Natural killer cell (primary cell): ENCODE measurements at regions not wholly inside any gene's neighbourhood (a gene's known extent, or its start where the extent isn't known, plus 50 kb on each side); places are given as distances from the start of the nearest gene placed in this dataset.

Experiments
- ATAC-seq, 3 donors: fragments of 150-1000 bp in 2 of 3; fragments of 200-7000 bp in 1 of 3; cut with Tn5 transposase; 1 replicate in 1 of 3; 2 replicates in 2 of 3; pipeline ENCODE4 v1.10.0; 2021; ENCODE audit warnings: mild to moderate bottlenecking in 2 of 3, moderate library complexity in 2 of 3
- DNase-seq, 2 donors: peaks; one replicate each; pipeline versions ENCODE4 v3.0.0 to v3.0.0-alpha.2; 2013 to 2021; ENCODE audit warnings: mixed read lengths in 1 of 2
- H3K27ac ChIP-seq: one replicate; pipeline ENCODE4 v1.5.1; 2013; ENCODE audit warnings: mild to moderate bottlenecking, low read length
- H3K27me3 ChIP-seq: one replicate; pipeline ENCODE4 v1.6.1; 2013; ENCODE audit warnings: low read length; ENCODE audit not compliant: control insufficient read depth, insufficient read depth
- H3K36me3 ChIP-seq: one replicate; pipeline ENCODE4 v1.6.1; 2013; ENCODE audit warnings: low read length; ENCODE audit not compliant: control insufficient read depth, insufficient read depth
- H3K4me1 ChIP-seq: one replicate; pipeline ENCODE4 v1.6.1; 2013; ENCODE audit warnings: low read length; ENCODE audit not compliant: control insufficient read depth, insufficient read depth
- H3K4me3 ChIP-seq: one replicate; pipeline ENCODE4 v1.5.1; 2013; ENCODE audit warnings: low read length
- H3K9me3 ChIP-seq: one replicate; pipeline ENCODE4 v1.6.1; 2013; ENCODE audit warnings: low read length; ENCODE audit not compliant: control insufficient read depth, insufficient read depth
- H3K27ac Mint-ChIP-seq, 2 donors: one replicate each; pipeline ENCODE4 v1.8.0; 2022; ENCODE audit warnings: mild to moderate bottlenecking in 2 of 2, mixed read lengths in 2 of 2, moderate library complexity in 1 of 2
- H3K27me3 Mint-ChIP-seq, 2 donors: one replicate each; pipeline ENCODE4 v1.8.0; 2022; ENCODE audit warnings: low read depth in 2 of 2, mixed read lengths in 2 of 2
- H3K36me3 Mint-ChIP-seq: one replicate; pipeline ENCODE4 v1.8.0; 2022; ENCODE audit warnings: mixed read lengths
- H3K4me1 Mint-ChIP-seq, 2 donors: one replicate each; pipeline ENCODE4 v1.8.0; 2022; ENCODE audit warnings: mixed read lengths in 2 of 2
- H3K4me3 Mint-ChIP-seq: one replicate; pipeline ENCODE4 v1.8.0; 2022; ENCODE audit warnings: mild to moderate bottlenecking, moderate library complexity, mixed read lengths
- H3K9me3 Mint-ChIP-seq, 2 donors: one replicate each; pipeline ENCODE4 v1.8.0; 2022; ENCODE audit warnings: mixed read lengths in 2 of 2
- WGBS: methylation state at CpG from one replicate; pipeline ENCODE4 v1.1.7; 2013; ENCODE audit warnings: missing lambda C conversion rate; ENCODE audit not compliant: insufficient coverage; 5-methylcytosine and 5-hydroxymethylcytosine counted together
- intact Hi-C: fragments of 100-400 bp; cut with micrococcal nuclease; formaldehyde crosslinking; loops from one replicate; pipeline ENCODE4 v1.14.2; 2022
- TF ChIP-seq, protein P1 (sequence below): fragments of 200-600 bp; IDR thresholded peaks from one replicate; pipeline ENCODE4 v1.8.0; 2022; ENCODE audit warnings: antibody characterized with exemption

DNA sequence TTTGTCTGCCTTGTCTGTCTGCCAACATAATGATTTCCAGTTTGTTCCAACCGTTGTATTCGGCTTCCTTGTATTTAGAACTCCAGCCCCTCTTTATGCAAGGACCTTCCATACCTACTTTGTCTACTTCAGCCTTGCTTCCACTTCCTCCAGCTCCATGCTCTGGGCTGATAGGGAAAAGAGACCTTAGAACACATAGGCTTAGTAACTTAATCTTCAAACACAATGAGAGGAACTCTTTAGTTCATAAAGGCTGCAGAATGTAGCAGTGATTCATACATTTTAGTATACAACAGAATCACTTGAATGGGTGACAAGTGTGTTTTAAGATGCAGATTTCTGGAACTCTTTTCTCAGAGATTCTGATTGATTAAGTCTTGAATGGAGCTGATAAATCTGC lies 102.8 kb upstream of the IFNE start:
- 96% methylated on average over 2 of the region's 2 CpGs for WGBS
- Mint-ChIP-seq H3K27ac (no peak overlapping the region), H3K27me3 (peaks cover 47 to 60% of the 10 kb centered on the region in 2 donors), H3K4me3 (no peak overlapping the region), H3K4me1 (peaks cover 6 to 7% of the 10 kb centered on the region in 2 donors), H3K9me3 (no peaks in the 10 kb centered on the region), H3K36me3 (peaks cover 6% of the 10 kb centered on the region)
- Histone ChIP-seq H3K4me3 (no peak overlapping the region), H3K27ac (no peak overlapping the region), H3K27me3 (peaks cover 10% of the 10 kb centered on the region), H3K36me3 (no peaks in the 10 kb centered on the region), H3K4me1 (no peaks in the 10 kb centered on the region), H3K9me3 (no peaks in the 10 kb centered on the region)
- DNase-seq (no peak), ATAC-seq (no peak)
- TF ChIP-seq, protein P1, sequence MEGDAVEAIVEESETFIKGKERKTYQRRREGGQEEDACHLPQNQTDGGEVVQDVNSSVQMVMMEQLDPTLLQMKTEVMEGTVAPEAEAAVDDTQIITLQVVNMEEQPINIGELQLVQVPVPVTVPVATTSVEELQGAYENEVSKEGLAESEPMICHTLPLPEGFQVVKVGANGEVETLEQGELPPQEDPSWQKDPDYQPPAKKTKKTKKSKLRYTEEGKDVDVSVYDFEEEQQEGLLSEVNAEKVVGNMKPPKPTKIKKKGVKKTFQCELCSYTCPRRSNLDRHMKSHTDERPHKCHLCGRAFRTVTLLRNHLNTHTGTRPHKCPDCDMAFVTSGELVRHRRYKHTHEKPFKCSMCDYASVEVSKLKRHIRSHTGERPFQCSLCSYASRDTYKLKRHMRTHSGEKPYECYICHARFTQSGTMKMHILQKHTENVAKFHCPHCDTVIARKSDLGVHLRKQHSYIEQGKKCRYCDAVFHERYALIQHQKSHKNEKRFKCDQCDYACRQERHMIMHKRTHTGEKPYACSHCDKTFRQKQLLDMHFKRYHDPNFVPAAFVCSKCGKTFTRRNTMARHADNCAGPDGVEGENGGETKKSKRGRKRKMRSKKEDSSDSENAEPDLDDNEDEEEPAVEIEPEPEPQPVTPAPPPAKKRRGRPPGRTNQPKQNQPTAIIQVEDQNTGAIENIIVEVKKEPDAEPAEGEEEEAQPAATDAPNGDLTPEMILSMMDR, result no peak
- intact Hi-C loops, result no loop called here

DNA sequence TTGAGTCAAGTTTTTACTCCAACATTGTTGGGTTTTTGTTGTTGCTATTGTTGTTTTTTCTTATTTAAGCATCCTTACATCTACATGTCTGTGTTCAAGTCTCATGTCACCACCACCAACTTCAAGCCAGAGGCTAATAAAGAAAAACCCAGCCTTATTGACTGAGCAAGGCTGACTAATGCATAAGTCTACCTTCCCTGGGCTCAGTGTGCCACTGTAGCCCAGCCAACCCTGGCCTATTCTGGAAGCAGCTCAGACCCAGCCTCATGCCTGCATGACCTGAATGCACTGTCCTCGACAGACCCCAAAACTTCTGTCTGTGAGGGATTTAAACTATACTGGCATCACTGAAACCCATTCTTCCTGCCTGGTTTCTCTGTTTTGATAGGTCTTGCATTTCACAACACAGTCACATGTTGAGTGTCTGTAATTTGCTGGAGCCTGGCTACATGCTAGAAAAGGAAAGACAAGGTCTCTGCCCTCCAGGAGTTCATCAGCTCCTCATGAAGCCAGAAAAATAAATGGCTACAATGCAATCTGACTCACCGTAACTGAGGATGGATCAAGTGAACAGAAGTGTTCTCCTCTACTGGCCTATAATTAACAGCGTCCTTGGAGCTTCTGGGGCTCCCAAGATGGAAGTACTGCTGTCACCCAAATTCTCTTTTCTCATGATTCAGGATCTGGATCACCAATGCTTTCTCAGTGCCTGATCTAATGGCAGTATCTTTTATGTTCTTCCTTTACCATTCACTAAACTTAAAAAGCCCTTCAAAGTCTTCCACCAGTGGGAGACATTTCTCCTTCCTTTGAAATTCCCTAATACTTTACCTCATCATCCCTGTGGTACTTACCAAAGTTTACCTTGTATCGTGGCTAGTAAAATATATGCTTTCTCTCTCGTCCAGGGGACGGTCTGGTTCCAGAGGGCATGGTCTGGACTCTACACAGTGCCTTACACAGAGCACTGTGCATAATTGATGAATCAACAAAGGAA lies 103.9 kb upstream of the IFNE start:
- no peak overlapping the region for H3K4me3 Mint-ChIP-seq
- Histone ChIP-seq H3K27ac (no peak overlapping the region), H3K4me1 (no peaks in the 10 kb centered on the region), H3K9me3 (no peaks in the 10 kb centered on the region), H3K36me3 (no peaks in the 10 kb centered on the region), H3K27me3 (peaks cover 4% of the 10 kb centered on the region), H3K4me3 (no peak overlapping the region)
- 86% methylated on average over 6 of the region's 6 CpGs for WGBS
- peaks cover 6 to 7% of the 10 kb centered on the region in 2 donors for H3K4me1 Mint-ChIP-seq
- no peaks in the 10 kb centered on the region for H3K9me3 Mint-ChIP-seq
- intact Hi-C loops, result no loop called here
- TF ChIP-seq, protein P1, result no peak
- peaks cover 6% of the 10 kb centered on the region for H3K36me3 Mint-ChIP-seq
- H3K27ac Mint-ChIP-seq, result no peak overlapping the region
- ATAC-seq (no peak), DNase-seq (no peak)
- peaks cover 41 to 63% of the 10 kb centered on the region in 2 donors for H3K27me3 Mint-ChIP-seq

DNA sequence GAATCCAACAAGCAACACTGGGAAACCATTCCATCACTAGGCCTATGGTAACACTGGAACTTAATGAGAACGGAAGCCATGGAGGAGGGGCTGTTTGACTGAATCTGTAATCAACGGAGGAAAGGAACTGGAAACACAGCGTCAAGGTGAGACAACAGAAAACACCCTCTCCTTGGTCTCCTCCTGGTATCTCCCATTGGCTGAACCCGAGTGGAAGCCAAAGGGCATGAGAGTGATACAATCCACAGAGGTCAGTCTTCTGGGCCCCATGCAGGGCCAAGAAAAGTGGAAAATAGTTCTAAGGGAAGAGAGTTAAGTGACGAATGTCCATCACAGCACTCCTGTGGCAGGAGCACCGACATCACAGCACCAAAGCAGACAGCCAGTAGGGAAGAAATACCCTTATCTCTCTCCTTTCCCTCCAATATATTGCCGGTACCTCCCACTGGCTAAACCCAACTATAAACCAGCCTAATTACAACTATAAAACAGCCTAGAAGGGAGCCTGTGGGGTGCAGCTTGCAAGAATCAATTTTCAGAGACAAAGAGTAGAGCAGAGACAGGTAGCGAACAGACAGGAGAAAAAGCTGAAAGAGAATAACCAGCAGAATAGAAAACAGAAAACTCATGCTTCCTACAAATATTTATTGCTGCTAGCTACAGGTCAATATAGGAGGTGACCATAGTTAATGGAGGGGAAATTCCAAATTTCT lies 107.4 kb upstream of the IFNE start:
- TF ChIP-seq, protein P1, result no peak
- Histone ChIP-seq H3K36me3 (no peaks in the 10 kb centered on the region), H3K9me3 (no peaks in the 10 kb centered on the region), H3K4me3 (no peak overlapping the region), H3K4me1 (no peaks in the 10 kb centered on the region), H3K27ac (no peak overlapping the region), H3K27me3 (peaks cover 3% of the 10 kb centered on the region)
- intact Hi-C loops, result no loop called here
- WGBS, result 82% methylated on average over 6 of the region's 8 CpGs
- H3K36me3 Mint-ChIP-seq, result peaks cover 6% of the 10 kb centered on the region
- ATAC-seq (no peak), DNase-seq (no peak)
- H3K9me3 Mint-ChIP-seq, result no peaks in the 10 kb centered on the region
- H3K4me3 Mint-ChIP-seq, result no peak overlapping the region
- no peak overlapping the region for H3K27ac Mint-ChIP-seq
- peaks cover 51 to 81% of the 10 kb centered on the region in 2 donors for H3K27me3 Mint-ChIP-seq
- H3K4me1 Mint-ChIP-seq, result peaks cover 11 to 12% of the 10 kb centered on the region in 2 donors
